HEK293 (cell line): ENCODE measurements at regions not wholly inside any gene's neighbourhood (a gene's known extent, or its start where the extent isn't known, plus 50 kb on each side); places are given as distances from the start of the nearest gene placed in this dataset.

Experiments used
- CTCF ChIA-PET: fragments of 350-600 bp; formaldehyde crosslinking; extraction: SDS; loops from one replicate; lab custom pipeline; 2021; ENCODE audit warnings: antibody characterized with exemption; lab: Yijun Ruan, JAX
- POLR2A ChIA-PET: fragments of 300-600 bp; formaldehyde crosslinking; extraction: SDS; loops from one replicate; lab custom pipeline; 2020; ENCODE audit warnings: antibody characterized with exemption, inconsistent platforms; lab: Yijun Ruan, JAX
- H3K27ac ChIP-seq: fragments of 200-500 bp; sonication (Bioruptor generic); 2 replicates; pipeline ENCODE4 v1.5.1; 2014; ENCODE audit warnings: low read depth, low read length, control low read depth, inconsistent platforms; ENCODE audit errors: extremely low read depth
- H3K36me3 ChIP-seq, 2 experiments: fragments of 200-500 bp in 1 of 2; sonication (Bioruptor generic) in 1 of 2; 1 replicate in 1 of 2; 2 replicates in 1 of 2; pipeline ENCODE4 v1.5.1; 2014 to 2017; ENCODE audit warnings: inconsistent platforms in 2 of 2, low read length in 2 of 2; ENCODE audit not compliant: control insufficient read depth in 2 of 2, insufficient read depth in 1 of 2
- H3K4me1 ChIP-seq: fragments of 200-500 bp; sonication (Bioruptor generic); 2 replicates; pipeline ENCODE4 v1.5.1; 2014; ENCODE audit warnings: mild to moderate bottlenecking, low read length, inconsistent platforms; ENCODE audit not compliant: control insufficient read depth, insufficient read depth
- H3K4me3 ChIP-seq: 2 replicates; pipeline ENCODE4 v1.5.1; 2011; ENCODE audit warnings: low read depth, mild to moderate bottlenecking, control low read depth, low read length, moderate library complexity
- H3K9me3 ChIP-seq: fragments of 200-500 bp; sonication (Bioruptor generic); 2 replicates; pipeline ENCODE4 v1.5.1; 2014; ENCODE audit warnings: low read depth, low read length, inconsistent platforms; ENCODE audit not compliant: control insufficient read depth, insufficient read depth
- AEBP2 ChIP-seq: fragments of 450-650 bp; formaldehyde crosslinking; IDR thresholded peaks from 2 replicates; pipeline ENCODE4 v1.5.1; 2016; ENCODE audit warnings: missing biosample characterization, missing genetic modification characterization, borderline replicate concordance
- KLF1 ChIP-seq: fragments of 450-650 bp; formaldehyde crosslinking; IDR thresholded peaks from 2 replicates; pipeline ENCODE4 v1.5.1; 2016; ENCODE audit warnings: missing biosample characterization, missing genetic modification characterization
- KLF10 ChIP-seq: fragments of 450-650 bp; IDR thresholded peaks from 2 replicates; pipeline ENCODE4 v1.5.1; 2018; ENCODE audit warnings: missing biosample characterization, mild to moderate bottlenecking, missing genetic modification characterization
- PBX3 ChIP-seq: sonication (generic); formaldehyde crosslinking; IDR thresholded peaks from 2 replicates; pipeline ENCODE4 v1.8.1; 2022; ENCODE audit warnings: mild to moderate bottlenecking, moderate library complexity, missing genetic modification reagents
- PRDM2 ChIP-seq: fragments of 450-650 bp; formaldehyde crosslinking; IDR thresholded peaks from 2 replicates; pipeline ENCODE4 v1.5.1; 2016; ENCODE audit warnings: missing biosample characterization, missing genetic modification characterization, borderline replicate concordance
- SP7 ChIP-seq: fragments of 450-650 bp; formaldehyde crosslinking; IDR thresholded peaks from 2 replicates; pipeline ENCODE4 v1.5.1; 2016; ENCODE audit warnings: missing biosample characterization, missing genetic modification characterization
- ZBTB1 ChIP-seq: fragments of 450-650 bp; formaldehyde crosslinking; IDR thresholded peaks from 2 replicates; pipeline ENCODE4 v1.5.1; 2016; ENCODE audit warnings: missing biosample characterization, missing genetic modification characterization
- ZBTB6 ChIP-seq: fragments of 450-650 bp; formaldehyde crosslinking; IDR thresholded peaks from 2 replicates; pipeline ENCODE4 v1.5.1; 2017; ENCODE audit warnings: missing biosample characterization, missing genetic modification characterization
- ZNF112 ChIP-seq: fragments of 450-650 bp; formaldehyde crosslinking; IDR thresholded peaks from 2 replicates; pipeline ENCODE4 v1.5.0; 2017; ENCODE audit warnings: missing biosample characterization, missing genetic modification characterization
- ZNF174 ChIP-seq: fragments of 450-650 bp; formaldehyde crosslinking; IDR thresholded peaks from 2 replicates; pipeline ENCODE4 v1.5.0; 2017; ENCODE audit warnings: missing biosample characterization, mild to moderate bottlenecking, missing genetic modification characterization
- ZNF175 ChIP-seq: fragments of 450-650 bp; formaldehyde crosslinking; IDR thresholded peaks from 2 replicates; pipeline ENCODE4 v1.5.1; 2016; ENCODE audit warnings: missing biosample characterization, missing genetic modification characterization
- ZNF350 ChIP-seq: fragments of 450-650 bp; formaldehyde crosslinking; IDR thresholded peaks from 2 replicates; pipeline ENCODE4 v1.5.0; 2017; ENCODE audit warnings: missing biosample characterization, mild to moderate bottlenecking, missing genetic modification characterization
- ZNF473 ChIP-seq: fragments of 450-650 bp; formaldehyde crosslinking; IDR thresholded peaks from 2 replicates; pipeline ENCODE4 v1.5.1; 2017; ENCODE audit warnings: missing biosample characterization, missing genetic modification characterization
- ZNF571 ChIP-seq: fragments of 450-650 bp; formaldehyde crosslinking; IDR thresholded peaks from 2 replicates; pipeline ENCODE4 v1.5.0; 2017; ENCODE audit warnings: missing biosample characterization, missing genetic modification characterization
- ZNF670 ChIP-seq: fragments of 450-650 bp; formaldehyde crosslinking; IDR thresholded peaks from 2 replicates; pipeline ENCODE4 v1.5.1; 2016; ENCODE audit warnings: missing biosample characterization, missing genetic modification characterization, low read depth
- ZNF76 ChIP-seq: fragments of 450-650 bp; formaldehyde crosslinking; IDR thresholded peaks from 2 replicates; pipeline ENCODE4; 2016; ENCODE audit warnings: low read depth, missing biosample characterization, missing genetic modification characterization, borderline replicate concordance

- TF ChIP-seq ZNF571 (tag by site-specific recombination) (no peak), ZNF350 (no peak), KLF10 (tag by site-specific recombination) (no peak), SP7 (tag by site-specific recombination) (no peak), ZNF175 (tag by site-specific recombination) (no peak), ZNF174 (tag by site-specific recombination) (no peak), ZNF76 (no peak), ZNF670 (no peak)
- TF ChIP-seq, all 188 proteins: peak for 0
Measured at GRCh38 chr2:221786297-221786926, 214.3 kb upstream of the EPHA4 start (continued).

GRCh38 chr2:221780281-221780688, 208.2 kb upstream of the EPHA4 start:
- no peaks in the 10 kb centered on the region for H3K4me1 ChIP-seq
- TF ChIP-seq ZNF112 (tag by site-specific recombination) = no peak
- TF ChIP-seq PBX3 (CRISPR knock-in tag) = no peak
- TF ChIP-seq ZBTB1 (tag by site-specific recombination) = no peak
- no peak for TF ChIP-seq PRDM2 (tag by site-specific recombination)
- TF ChIP-seq ZNF473 (tag by site-specific recombination) = no peak
- TF ChIP-seq AEBP2 (tag by site-specific recombination) = no peak
- TF ChIP-seq KLF1 (tag by site-specific recombination) = no peak
- TF ChIP-seq ZBTB6 = no peak
- TF ChIP-seq, all 188 proteins: peak for 0
- CTCF ChIA-PET = no interaction called here
- H3K9me3 ChIP-seq = no peaks in the 10 kb centered on the region
- no peak overlapping the region for H3K4me3 ChIP-seq
- H3K27ac ChIP-seq = no peak overlapping the region
- H3K36me3 ChIP-seq = no peaks in the 10 kb centered on the region
- POLR2A ChIA-PET = no interaction called here
